Tongue (tissue), 1 donor: ENCODE measurements at regions not wholly inside any gene's neighbourhood (a gene's known extent, or its start where the extent isn't known, plus 50 kb on each side); places are given as distances from the start of the nearest gene placed in this dataset. TPM values are rescaled to one million over a fixed set of nuclear protein-coding genes. Genes with fewer than 3 reads are reported as not detected.

Source experiments
- small RNA-seq: library from RNA; depleted of rRNA; stranded (forward); fragments of <200 nt; gene quantifications from one replicate; pipeline ENCODE3, GENCODE V24; 2014; ENCODE audit warnings: low replicate concordance

Small RNA genes in the stretch of these regions (small RNA-seq; reads per million reads assigned to genes)
- not detected for gene RNU1-141P
